GM18508 (cell line): ENCODE measurements at regions not wholly inside any gene's neighbourhood (a gene's known extent, or its start where the extent isn't known, plus 50 kb on each side); places are given as distances from the start of the nearest gene placed in this dataset.
"Not testable (repeated sequence)": the region's sequence is repeated elsewhere in the genome, so short reads cannot be mapped to it uniquely, and the experiment has no call there.

ENCODE experiments used
- ATAC-seq: cut with Tn5 transposase; IDR thresholded peaks from one replicate; pipeline ENCODE4 v1.9.1; 2021; ENCODE audit warnings: moderate number of reproducible peaks; ENCODE audit not compliant: insufficient read depth, unreplicated experiment

DNA sequence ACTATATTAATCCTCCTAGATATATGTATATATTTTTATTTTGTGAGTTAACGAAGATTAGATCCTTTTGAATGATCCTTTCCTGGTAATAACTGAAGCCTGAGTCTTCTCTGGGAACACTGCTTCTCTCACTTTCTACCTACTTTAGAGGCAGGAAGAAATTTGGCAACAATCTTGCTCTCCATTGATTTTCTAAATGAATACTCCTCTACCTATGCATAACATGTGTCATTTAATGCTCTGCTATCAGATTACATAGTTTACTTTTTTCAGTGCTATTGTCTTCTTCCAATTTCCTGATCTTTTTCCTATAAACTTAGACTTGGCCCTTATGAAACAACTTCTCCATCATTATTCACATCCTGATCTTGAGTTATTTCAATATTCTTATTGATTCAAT, 60.4 kb upstream of the PDHA2 start:
- ATAC-seq, result no peak

DNA sequence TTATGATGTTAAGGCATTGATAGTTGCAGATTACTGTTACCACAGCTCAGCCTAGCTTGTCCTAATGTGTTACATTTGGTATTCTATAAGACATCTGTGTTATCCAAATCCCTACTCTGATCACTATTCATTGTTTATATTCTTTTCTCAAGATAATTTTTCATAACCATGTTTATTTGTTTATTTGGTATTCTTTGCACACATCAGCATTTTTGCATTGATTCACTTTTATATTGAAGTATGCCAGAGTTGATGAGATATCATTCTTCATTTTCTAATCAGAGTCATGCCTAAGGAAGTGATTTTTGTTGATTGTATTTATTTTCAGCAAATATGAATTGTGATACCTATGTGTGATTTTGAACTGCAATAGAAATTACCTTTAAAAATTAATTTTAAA, 61.2 kb upstream of the PDHA2 start:
- no peak for ATAC-seq

DNA sequence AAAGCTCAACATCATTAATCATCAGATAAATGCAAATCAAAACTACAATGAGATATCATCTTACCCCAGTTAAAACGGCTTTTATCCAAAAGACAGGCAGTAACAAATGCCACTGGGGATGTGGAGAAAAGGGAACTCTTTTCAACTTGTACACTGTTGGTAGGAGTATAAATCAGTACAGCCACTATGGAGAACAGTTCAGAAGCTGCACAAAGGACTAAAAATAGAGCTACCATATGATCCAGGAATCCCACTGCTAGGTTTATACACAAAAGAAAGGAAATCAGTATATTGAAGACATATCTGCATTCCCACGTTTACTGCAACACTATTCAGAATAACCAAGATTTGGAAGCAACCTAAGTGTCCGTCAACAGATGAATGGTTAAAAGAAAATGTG, 69.3 kb upstream of the PDHA2 start:
- not testable (repeated sequence) for ATAC-seq

DNA sequence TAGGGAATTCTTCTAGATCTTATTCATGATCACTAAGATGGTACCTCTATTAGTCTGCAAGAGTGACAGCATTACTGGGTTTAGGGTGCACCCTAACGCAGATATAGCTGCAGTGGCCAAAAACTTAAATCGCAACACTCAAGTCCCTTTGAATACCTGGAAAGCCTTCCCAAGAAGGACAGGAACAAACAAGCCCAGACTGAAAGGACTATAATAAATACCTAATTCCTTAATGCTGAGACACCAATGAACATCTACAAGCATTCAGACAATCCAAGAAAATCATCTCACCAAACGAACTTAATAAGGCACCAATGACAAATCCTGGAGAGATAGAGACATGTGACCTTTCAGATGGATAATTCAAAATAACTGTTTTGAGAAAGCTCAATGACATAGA, 74.9 kb upstream of the PDHA2 start:
- no peak for ATAC-seq

DNA sequence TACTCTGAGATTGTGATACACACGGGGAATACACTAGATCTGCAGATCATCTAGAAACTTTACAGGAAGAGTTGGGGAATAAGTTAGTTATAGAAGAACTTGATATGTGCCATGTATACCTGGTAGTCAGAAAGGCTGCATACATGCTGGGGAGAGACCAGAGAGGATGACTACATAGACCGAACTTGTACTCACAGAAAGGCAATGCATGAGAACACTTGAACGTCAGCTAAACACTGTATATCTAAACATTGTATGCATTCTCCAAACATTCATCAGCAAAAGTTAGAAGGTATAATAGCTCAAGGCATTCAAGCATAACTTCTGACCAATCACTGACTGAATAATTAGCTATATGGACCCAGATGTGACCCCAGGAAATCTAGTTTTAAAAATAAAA, 78.0 kb upstream of the PDHA2 start:
- no peak for ATAC-seq

DNA sequence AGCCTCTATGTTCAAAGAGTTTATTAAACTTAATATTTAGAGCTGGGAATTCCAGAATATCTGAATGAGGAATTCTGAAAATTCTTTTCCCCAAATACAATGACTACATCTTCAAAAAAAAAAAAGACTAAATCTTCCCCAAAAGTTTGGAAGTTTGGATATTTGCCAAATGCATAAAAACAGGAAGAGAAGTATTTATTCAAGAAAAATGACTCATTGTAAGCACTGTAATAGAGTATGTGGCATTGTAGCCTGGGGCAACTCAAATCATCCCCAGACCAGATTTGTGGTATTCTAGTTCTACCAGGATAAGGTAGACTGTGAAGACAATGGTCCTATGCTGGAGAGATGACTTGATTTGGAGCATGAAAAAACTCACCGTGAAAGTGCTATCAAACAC, 78.5 kb upstream of the PDHA2 start:
- ATAC-seq, result no peak

DNA sequence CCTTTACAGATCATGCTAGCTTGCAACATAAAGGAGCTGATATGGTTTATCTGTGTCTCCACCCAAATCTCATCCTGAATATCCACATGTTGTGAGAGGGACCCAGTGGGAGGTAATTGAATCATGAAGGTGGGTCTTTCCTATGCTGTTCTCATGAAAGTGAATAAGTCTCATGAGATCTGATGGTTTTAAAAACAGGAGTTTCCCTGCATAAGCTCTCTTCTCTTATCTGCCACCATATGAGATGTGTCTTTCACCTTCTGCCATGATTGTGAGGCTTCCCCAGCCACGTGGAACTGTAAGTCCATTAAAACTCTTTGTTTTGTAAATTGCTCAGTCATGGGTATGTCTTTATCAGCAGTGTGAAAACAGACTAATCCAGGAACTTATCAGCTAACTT, 79.2 kb upstream of the PDHA2 start:
- not testable (repeated sequence) for ATAC-seq

DNA sequence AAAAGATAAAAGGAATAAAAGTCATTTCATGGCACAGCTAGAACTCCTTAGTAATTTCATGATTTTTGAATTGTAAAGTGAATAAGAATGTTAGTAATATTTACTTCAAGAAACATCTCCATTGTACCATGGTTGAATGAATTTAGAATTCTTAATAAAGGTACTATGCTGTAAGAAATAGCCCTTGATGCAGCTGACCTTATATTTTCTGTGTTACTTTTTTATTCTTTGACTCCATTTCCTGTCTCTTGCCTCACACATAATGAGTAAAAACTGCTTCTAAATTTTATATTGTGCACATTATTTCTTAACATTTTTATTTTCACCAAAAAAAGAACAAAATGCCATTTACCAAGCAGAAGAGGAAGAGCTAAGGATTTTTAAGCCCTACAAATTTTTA, 81.9 kb upstream of the PDHA2 start:
- no peak for ATAC-seq

DNA sequence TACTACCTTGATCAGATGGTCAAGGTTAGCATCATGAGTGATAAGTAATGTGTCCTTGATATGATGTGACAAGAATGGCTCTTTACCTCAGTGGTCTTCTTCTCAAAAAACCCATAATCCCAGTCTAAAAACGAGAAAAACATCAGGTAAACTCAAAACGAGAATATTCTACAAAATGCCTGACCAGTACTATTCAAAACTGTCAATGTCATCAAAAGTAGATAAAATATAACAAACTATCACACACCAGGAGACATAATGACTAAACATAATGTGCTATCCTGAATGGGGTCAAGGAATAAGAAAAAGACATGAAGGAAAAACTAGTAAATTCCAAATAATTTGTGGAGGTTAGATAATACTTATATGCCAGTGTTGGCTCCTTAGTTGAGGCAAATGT, 85.2 kb upstream of the PDHA2 start:
- no peak for ATAC-seq

DNA sequence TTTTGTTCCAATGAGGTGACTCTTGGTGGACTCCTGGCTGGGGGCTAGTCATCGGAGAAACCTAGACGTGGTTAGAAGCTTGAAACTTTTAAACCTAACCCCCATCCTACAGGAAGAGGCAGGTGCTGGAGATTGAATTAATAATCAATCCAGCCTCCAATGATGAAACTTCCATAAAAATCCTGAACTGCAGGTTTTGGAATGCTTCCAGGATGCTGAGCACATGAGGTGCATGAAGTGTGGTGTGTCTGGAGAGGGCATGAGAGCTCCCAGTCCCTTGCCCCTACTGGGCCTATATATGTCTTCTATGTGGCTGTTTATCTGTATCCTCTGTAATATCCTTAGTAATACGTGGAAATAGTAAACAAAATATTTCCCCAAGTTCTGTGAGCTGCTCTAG, 90.7 kb upstream of the PDHA2 start:
- ATAC-seq, result no peak

DNA sequence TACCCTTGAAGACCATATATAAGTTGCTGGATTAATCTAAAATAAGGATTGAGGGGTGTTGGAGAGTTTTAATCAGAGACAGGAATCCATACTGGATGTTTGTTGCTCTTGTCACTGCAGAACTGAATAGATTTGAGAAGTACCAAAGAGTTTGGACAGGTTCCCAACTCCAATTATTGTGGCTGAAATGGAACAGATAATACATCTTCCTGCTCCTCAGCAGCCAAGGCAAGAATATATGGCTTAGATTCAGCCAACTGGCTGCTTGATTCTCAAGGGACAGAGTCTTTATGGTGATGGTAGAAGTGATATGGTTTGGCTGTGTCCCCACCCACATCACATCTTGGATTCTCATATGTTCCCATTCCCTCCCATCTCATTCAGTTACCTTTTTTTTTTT, 97.0 kb upstream of the PDHA2 start:
- ATAC-seq, result no peak

DNA sequence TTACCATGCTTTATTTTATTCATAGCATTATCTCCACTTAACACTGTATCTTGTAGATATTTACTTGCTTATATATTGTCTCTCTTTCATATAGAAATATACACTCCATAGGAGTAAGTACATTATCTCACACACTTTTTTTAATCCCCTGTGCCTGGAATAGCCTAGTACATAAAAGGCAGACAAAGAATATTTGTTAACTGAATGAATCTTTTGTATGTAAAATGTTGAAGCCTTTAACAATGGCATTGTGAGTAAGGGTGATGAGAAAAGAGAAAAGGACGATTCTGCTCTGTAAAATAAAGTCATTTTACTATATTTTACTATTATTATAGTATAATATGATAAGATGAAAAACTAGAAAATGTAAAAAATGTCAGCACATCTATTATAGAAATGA, 97.7 kb upstream of the PDHA2 start:
- no peak for ATAC-seq

DNA sequence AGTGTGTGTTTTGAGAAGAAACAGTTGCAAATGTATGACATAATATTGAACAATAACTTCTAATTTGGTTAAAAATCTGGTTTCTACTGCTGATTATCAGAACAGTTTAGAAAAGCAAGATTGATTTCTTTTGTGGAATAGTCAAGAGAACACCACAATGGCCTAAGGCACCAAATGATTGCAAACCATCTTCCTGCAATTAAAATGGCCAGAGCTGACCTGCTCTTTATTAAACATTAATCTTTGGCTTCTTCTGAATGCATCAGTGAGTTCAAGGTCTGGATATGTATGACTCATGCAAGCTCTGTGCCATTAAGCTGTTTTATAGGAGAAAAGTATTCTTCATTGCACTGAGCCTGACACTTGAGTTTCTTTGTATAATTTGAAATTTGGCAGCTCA, 107.8 kb upstream of the PDHA2 start:
- no peak for ATAC-seq

DNA sequence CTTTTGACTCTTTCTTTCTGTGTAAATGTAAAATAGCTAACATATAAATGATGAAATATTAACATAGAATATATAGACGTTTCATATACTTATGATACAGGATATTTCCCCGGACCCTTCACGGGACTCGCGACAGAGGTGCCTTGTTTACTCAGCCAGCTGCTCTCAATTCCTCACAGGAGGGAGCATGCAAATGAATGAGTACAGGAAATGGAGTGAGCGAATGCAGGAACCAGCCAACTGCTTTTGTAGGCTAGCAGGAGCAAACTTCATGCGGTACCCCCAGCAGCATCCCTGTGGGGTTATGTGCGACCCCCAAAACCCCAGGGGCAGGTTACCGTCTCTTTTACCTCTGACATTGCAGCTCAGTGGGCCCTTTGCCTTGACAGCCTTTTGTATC, 110.3 kb upstream of the PDHA2 start:
- no peak for ATAC-seq

DNA sequence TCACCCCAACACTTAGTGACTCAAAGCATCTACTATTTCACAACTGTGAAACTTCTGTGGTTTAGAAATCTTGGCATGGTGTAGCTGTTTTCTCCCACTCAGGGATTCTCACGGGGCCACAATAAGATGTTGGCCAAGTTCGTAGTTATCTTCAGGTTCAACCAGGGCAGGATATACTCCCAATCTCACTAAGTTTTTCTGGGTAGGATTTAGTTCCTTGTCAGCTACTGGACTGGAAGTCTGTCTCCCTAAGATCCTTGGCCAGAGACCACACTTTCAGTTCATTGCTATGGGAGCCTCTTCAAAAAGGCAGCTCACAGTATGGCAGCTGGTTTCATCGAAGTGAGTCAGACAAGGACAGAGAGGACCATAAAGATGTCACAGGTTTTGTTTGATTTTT, 111.7 kb upstream of the PDHA2 start:
- ATAC-seq, result no peak

DNA sequence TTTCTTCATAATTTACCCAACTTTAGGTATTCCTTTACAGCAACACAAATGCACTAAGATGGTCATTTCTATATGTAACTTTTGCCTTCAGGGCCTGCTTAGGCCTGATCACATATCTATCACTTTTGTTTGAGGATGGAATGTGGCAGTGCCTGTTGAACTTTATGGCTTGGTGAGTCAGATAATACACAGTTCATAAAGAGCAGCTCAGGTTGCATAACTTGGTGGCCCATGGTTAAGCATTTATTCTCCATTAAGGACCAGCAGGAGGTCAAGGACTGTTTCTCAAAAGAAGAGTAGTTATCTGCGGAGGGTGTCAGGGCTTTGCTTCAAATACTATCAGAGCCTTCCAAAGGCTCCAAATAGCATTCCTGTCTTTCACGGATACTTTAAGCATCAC, 124.1 kb upstream of the PDHA2 start:
- ATAC-seq, result no peak

DNA sequence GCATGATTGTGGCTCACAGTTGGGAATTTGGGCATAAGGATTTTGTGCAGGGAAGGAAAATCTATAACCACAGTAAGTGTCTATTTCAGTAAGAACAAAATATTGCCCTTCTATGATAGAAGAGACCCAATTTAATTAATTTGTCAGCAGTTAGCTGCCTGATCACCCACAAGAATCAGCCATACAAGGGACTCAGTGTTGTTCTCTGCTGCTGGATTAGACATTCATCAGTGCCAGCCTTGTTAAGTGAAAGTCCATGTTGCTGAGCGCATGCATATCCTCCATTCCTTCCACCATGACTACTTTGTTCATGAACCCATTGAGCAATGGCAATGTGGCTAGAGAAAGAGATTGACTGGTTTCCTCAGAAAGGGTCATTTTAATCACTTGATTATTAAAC, 125.3 kb upstream of the PDHA2 start:
- no peak for ATAC-seq

DNA sequence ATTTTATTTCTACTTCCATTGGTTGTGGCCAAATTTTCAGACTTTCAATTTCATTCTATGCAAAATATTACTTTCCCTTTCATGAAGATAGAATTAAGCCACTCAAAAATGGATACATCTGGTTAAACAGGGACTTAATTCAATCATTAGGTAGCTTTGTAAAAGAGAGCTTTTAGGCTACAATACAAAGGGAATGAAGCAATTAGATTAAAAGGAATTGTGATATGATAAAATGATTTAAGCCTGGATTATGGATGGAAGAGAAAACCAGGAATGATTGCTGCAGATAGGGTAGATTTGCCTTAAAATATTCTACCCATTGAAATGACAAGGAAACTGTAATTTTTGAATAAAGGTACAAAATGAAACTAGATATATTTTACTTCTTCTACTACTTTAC, 134.6 kb upstream of the PDHA2 start:
- ATAC-seq, result no peak

DNA sequence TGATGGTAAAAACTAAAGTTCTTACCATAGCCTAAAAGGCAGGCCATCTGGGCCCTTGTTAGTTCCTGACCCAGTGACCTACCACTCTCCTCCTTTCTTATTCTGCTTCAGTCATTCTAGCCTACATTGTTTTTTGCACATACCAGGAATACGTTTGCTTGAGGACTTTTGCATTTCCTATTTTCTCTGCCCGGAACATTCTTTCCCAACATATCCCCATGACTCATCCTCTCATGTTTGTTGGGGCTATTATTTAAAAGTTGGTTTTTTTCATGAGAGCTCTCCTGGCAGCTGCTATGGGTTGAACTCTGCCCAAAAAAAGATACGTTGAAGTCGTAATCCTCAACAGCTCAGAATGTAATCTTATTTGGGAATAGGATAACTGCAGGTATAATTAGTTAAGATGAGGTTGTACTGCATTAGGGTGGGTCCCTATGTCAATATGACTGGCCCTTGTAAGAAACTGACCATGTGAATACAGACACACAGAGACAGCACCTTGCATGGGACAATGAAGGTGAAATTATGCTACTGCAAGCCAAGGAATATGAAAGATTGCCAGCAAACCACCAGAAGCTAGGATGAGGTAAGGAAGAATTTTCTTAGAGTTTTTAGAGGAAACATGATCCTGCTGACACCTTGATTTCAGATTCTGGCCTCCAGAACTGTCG, 138.3 kb upstream of the PDHA2 start:
- no peak for ATAC-seq

DNA sequence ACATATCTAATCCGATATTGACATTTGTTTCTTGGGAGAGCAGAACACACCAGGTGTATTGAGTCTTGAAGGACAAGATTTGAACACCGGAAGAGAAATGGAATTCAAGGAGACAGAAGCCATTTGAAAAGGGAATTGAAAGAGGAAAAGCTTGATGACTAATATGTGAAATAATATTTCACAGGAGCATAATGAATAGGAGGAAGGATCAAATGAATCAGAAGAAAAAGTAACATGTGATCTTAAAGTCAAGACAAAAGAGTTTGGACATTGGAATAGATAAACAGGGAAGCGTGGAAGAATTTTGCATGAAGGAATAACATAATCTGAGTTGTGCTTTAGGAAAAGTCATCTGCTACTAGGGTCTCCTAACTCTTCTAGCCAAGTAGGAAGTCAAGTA, 145.5 kb upstream of the PDHA2 start:
- no peak for ATAC-seq

DNA sequence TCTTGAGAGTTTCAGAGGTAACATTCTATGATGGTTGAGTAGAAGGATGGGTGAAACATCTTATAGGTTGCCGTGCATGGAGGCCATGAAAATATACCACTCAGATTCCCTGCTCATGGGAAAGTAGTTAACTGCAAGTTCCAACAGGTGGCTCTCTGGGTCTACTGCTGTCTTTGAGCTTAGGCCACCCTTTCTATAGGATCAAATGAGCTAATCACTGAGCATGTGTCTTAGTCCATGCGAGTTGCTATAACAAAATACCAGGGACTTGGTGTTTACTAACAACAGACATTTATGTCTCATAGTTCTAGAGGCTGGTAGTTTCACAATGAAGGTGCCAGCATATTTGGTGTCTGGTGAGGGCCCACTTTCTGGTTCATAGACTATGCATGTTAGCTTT, 144.8 kb upstream of the UNC5C start:
- ATAC-seq, result no peak

DNA sequence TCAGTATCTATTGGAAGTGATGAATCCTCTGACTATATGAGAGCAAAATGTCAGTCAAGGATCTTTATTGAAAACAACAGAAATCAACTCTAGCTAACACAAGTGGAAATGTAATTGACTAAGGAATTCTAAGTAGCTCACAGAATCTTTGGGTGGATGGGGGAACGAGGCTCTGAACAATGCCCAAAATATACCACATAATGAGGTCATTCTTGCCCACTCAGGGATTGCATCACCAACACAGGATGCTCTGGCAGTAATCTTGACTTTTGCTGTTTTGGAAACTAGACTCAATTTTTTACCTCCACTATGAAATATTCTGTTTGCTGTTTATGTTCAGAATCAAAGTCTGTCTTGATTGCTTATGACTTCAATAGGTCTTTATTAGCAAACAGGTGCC, 127.4 kb upstream of the UNC5C start:
- no peak for ATAC-seq

DNA sequence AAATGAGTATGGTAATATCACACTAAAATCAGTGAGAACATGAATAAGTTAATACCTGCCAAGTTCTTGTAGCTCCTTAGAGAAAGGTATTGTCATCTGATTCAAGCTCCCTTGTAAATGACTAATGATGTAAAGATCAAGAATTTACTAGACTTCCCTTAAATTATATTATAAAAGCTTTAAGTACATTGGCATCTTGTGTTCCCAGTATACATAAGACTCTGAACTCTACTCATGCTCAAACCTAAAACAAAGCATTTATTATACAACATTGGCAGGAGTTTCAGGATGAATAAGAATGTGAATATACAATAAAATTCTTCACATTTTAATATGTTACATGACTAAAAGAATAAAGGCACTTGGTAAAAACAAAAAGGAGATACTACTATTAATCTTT, 126.8 kb upstream of the UNC5C start:
- no peak for ATAC-seq
